Left ventricle myocardium superior (tissue), 1 donor: ENCODE measurements at regions not wholly inside any gene's neighbourhood (a gene's known extent, or its start where the extent isn't known, plus 50 kb on each side); places are given as distances from the start of the nearest gene placed in this dataset.
"Not testable (repeated sequence)": the region's sequence is repeated elsewhere in the genome, so short reads cannot be mapped to it uniquely, and the experiment has no call there.

Experiments used
- ATAC-seq: fragments of 200-7000 bp; cut with Tn5 transposase; one replicate; pipeline ENCODE4 v1.9.1; 2020; ENCODE audit warnings: mild to moderate bottlenecking, moderate library complexity
- DNase-seq: peaks from one replicate; pipeline ENCODE4 v3.0.0-alpha.2; 2020
- intact Hi-C: fragments of 100-400 bp; cut with micrococcal nuclease; formaldehyde crosslinking; loops from one replicate; pipeline ENCODE4 v1.11.0; 2022
- donor health status: DM: no; HTN: yes; CAD: no; lungs with severe emphysema.

GRCh38 chr7:81183326-81183725 lies 264.5 kb upstream of the SEMA3C start:
- DNase-seq (no peak), ATAC-seq (peak; percentile 95)
- intact Hi-C loops: no loop called here

- ATAC-seq, DNase-seq, intact Hi-C loops: not testable (repeated sequence)
Observed at GRCh38 chr7:81182056-81182455, 263.2 kb upstream of the SEMA3C start.

GRCh38 chr7:81181066-81181465 lies 262.2 kb upstream of the SEMA3C start:
- intact Hi-C loops: no loop called here
- DNase-seq: no peak
- ATAC-seq: no peak

GRCh38 chr7:81180573-81180972 lies 261.7 kb upstream of the SEMA3C start:
- ATAC-seq: no peak
- intact Hi-C loops: no loop called here
- no peak for DNase-seq

GRCh38 chr7:81175275-81175940 lies 256.6 kb upstream of the SEMA3C start:
- ATAC-seq: no peak
- intact Hi-C loops: no loop called here
- no peak for DNase-seq

- DNase-seq: no peak
- intact Hi-C loops: no loop called here
- no peak for ATAC-seq
Observed at GRCh38 chr7:81173766-81174281, 255.0 kb upstream of the SEMA3C start.

- intact Hi-C loops: no loop called here
- ATAC-seq (no peak), DNase-seq (no peak)
Observed at GRCh38 chr7:81170291-81170690, 251.4 kb upstream of the SEMA3C start.

- ATAC-seq (no peak), DNase-seq (no peak)
- intact Hi-C loops: no loop called here
Observed at GRCh38 chr7:81167934-81168333, 249.1 kb upstream of the SEMA3C start.

GRCh38 chr7:81165070-81165469 lies 246.2 kb upstream of the SEMA3C start:
- no peak for DNase-seq
- intact Hi-C loops: no loop called here
- ATAC-seq: no peak

- intact Hi-C loops: no loop called here
- ATAC-seq: no peak
- DNase-seq: no peak
Observed at GRCh38 chr7:81162771-81163525, 244.1 kb upstream of the SEMA3C start.

GRCh38 chr7:81162234-81162633 lies 243.4 kb upstream of the SEMA3C start:
- DNase-seq (no peak), ATAC-seq (no peak)
- intact Hi-C loops: no loop called here

- ATAC-seq (peak; percentile 84), DNase-seq (no peak)
- intact Hi-C loops: no loop called here
Observed at GRCh38 chr7:81161451-81162075, 242.7 kb upstream of the SEMA3C start.

- intact Hi-C loops: no loop called here
- ATAC-seq (no peak), DNase-seq (no peak)
Observed at GRCh38 chr7:81159402-81159801, 240.6 kb upstream of the SEMA3C start.

GRCh38 chr7:81158189-81158588 lies 239.3 kb upstream of the SEMA3C start:
- intact Hi-C loops: no loop called here
- ATAC-seq (no peak), DNase-seq (no peak)

GRCh38 chr7:81155654-81156373 lies 237.0 kb upstream of the SEMA3C start:
- intact Hi-C loops: no loop called here
- DNase-seq (no peak), ATAC-seq (no peak)

GRCh38 chr7:81154565-81154964 lies 235.7 kb upstream of the SEMA3C start:
- DNase-seq: no peak
- intact Hi-C loops: no loop called here
- ATAC-seq: no peak

GRCh38 chr7:81152925-81153324 lies 234.1 kb upstream of the SEMA3C start:
- DNase-seq, intact Hi-C loops, ATAC-seq: not testable (repeated sequence)

- intact Hi-C loops: no loop called here
Observed at GRCh38 chr7:81150951-81151361, 232.1 kb upstream of the SEMA3C start.

GRCh38 chr7:81143856-81144255 lies 225.0 kb upstream of the SEMA3C start:
- ATAC-seq (no peak), DNase-seq (no peak)
- intact Hi-C loops: no loop called here

More at GRCh38 chr7:81150951-81151361, 232.1 kb upstream of the SEMA3C start:
- DNase-seq (peak; percentile 62), ATAC-seq (peak; percentile 99)
